ENCODE measurements at regions not wholly inside any gene's neighbourhood (a gene's known extent, or its start where the extent isn't known, plus 50 kb on each side); places are given as distances from the start of the nearest gene placed in this dataset.

- no peak for TF ChIP-seq CTCF (IDR thresholded peaks at IDR 0.05; ENCODE audit: extremely low read depth, insufficient read depth, missing control alignments)
- in situ Hi-C loops (cut with MboI; ENCODE audit: low pct_unique_long_range_greater_than_20kb, low sequenced_read_pairs, unreplicated experiment), result no loop called here
- DNase-seq (ENCODE audit: low spot score), result no peak
Observed at GRCh38 chr6:106797186-106797585, 167.8 kb downstream of the QRSL1 start.

GRCh38 chr6:106796781-106797180 lies 167.4 kb downstream of the QRSL1 start:
- in situ Hi-C loops (cut with MboI; ENCODE audit: low pct_unique_long_range_greater_than_20kb, low sequenced_read_pairs, unreplicated experiment), result no loop called here
- no peak for DNase-seq (ENCODE audit: low spot score)
- TF ChIP-seq CTCF (IDR thresholded peaks at IDR 0.05; ENCODE audit: extremely low read depth, insufficient read depth, missing control alignments), result no peak

GRCh38 chr6:106794129-106794528 lies 164.8 kb downstream of the QRSL1 start:
- in situ Hi-C loops (cut with MboI; ENCODE audit: low pct_unique_long_range_greater_than_20kb, low sequenced_read_pairs, unreplicated experiment), result no loop called here
- no peak for DNase-seq (ENCODE audit: low spot score)
- TF ChIP-seq CTCF (IDR thresholded peaks at IDR 0.05; ENCODE audit: extremely low read depth, insufficient read depth, missing control alignments), result no peak

DNA sequence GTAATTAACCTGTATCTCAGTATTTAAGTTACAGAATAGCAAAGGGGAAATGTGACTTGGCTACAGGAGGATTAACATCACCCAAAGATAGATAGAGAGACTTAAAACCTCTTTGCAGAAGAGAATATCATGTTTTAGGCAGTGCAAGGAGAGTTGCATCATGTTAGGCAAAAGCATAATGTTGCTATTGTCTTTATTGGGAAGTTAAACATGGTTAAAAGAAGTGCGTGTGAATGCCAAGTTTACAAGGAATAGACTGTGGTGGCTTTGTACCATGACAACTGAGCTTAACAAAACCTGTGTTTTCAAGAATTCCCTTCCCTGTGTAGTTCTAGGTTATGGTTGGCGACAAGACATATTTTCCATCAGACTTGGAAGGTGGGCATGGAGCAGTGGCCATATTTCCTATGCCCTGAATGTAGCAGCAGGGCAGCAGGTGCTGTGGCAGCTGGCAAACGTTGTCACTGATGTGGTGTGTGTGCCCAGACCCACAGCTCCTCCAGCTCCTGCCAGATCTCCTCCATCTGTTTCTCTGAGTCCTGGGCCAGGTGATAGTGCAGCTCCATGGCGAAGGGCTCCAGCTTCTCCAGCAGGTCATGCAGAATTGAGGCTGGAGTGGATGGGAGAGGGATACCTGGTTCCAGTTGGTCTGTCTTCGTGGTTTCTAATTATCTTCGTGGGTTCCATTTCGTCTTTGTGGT lies 163.3 kb downstream of the QRSL1 start:
- no peak for DNase-seq (ENCODE audit: low spot score)
- in situ Hi-C loops (cut with MboI; ENCODE audit: low pct_unique_long_range_greater_than_20kb, low sequenced_read_pairs, unreplicated experiment), result no loop called here
- TF ChIP-seq CTCF (IDR thresholded peaks at IDR 0.05; ENCODE audit: extremely low read depth, insufficient read depth, missing control alignments), result no peak

DNA sequence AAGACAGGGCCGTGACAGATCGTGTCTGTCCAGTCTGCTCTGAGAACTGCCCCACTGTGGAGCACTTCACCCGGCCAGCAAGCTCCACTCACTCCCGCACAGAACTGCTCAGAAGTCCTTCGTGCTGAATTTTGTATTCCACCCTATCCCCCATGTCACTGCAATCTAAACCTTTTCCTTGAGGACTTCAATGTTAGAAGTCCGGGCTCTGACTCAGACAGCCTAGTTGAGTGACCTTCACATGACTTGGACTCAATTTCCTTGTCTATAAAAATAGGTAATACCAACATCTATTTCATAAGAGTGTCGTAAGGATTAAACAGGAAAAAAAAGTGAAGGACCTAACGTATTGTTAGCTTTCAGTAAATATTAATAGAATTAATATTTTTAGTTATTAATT lies 161.6 kb downstream of the QRSL1 start:
- DNase-seq (ENCODE audit: low spot score), result no peak
- in situ Hi-C loops (cut with MboI; ENCODE audit: low pct_unique_long_range_greater_than_20kb, low sequenced_read_pairs, unreplicated experiment), result no loop called here
- no peak for TF ChIP-seq CTCF (IDR thresholded peaks at IDR 0.05; ENCODE audit: extremely low read depth, insufficient read depth, missing control alignments)

DNA sequence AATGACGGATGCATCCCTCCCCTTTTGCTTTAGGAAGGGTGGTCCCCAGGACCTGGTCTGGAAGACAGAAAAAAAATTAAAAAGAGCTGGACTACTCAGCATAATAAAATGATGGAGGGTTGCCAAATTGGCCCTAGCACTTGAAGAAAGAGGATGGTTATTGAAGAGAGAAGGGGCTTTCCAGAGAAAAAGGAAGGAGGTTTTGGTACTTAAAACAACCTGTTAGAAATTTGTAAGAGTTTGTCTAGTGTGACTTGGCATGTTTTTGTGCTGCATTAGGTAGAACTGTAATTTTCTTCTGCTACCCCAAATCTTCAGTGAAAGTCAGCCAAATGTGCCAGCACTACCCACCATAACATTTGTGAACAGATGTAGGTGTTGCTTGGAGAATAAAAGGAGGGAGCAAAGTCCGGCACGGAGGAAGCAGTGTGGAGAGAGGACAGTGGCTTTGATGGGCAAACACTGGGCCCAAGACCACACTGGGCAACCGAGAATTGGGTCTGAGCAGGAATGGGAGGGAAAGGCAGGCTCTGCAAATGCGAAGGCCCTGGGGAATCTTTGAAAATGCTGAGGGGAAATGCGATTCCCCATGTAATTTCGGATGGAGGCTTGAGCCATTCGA lies 160.9 kb downstream of the QRSL1 start:
- no peak for DNase-seq (ENCODE audit: low spot score)
- in situ Hi-C loops (cut with MboI; ENCODE audit: low pct_unique_long_range_greater_than_20kb, low sequenced_read_pairs, unreplicated experiment), result no loop called here
- no peak for TF ChIP-seq CTCF (IDR thresholded peaks at IDR 0.05; ENCODE audit: extremely low read depth, insufficient read depth, missing control alignments)
